ENCODE measurements at regions not wholly inside any gene's neighbourhood (a gene's known extent, or its start where the extent isn't known, plus 50 kb on each side); places are given as distances from the start of the nearest gene placed in this dataset.

- Histone ChIP-seq H3K9me3 (no peaks in the 10 kb centered on the region), H3K36me3 (ENCODE audit: control insufficient read depth, insufficient read depth, low read length) (no peaks in the 10 kb centered on the region), H3K27me3 (replicated peaks; ENCODE audit: control insufficient read depth, insufficient read depth, low read length) (no peaks in the 10 kb centered on the region), H3K4me3 (ENCODE audit: low read depth, low read length) (no peak overlapping the region), H3K4me1 (no peaks in the 10 kb centered on the region)
- ChIA-PET CTCF (interaction anchor here (1.1 kb wide), 1 partner anchor 107 kb away, joined by 3 read pairs; no protein-coding TSS in a partner anchor), POLR2A (no interaction called here)
- intact Hi-C loops (cut with micrococcal nuclease; ENCODE audit: unreplicated experiment): no loop called here
- Mint-ChIP-seq H3K4me1 (ENCODE audit: low read depth, unreplicated experiment) (no peaks in the 10 kb centered on the region), H3K4me3 (ENCODE audit: unreplicated experiment) (no peak overlapping the region), H3K36me3 (ENCODE audit: insufficient read depth, unreplicated experiment) (no peaks in the 10 kb centered on the region), H3K9me3 (ENCODE audit: unreplicated experiment) (no peaks in the 10 kb centered on the region), H3K27ac (ENCODE audit: unreplicated experiment) (no peak overlapping the region), H3K27me3 (ENCODE audit: insufficient read depth, unreplicated experiment) (peaks cover 15% of the 10 kb centered on the region)
- DNase-seq: no peak
- no TSS peak for BruUV-seq (replicated peaks)
- no peak for TF ChIP-seq CTCF (IDR thresholded peaks at IDR 0.05; ENCODE audit: insufficient read depth in 1 of 2, low read depth in 1 of 2, low read length in 1 of 2, severe bottlenecking in 1 of 2, unreplicated experiment in 1 of 2)
Measured at GRCh38 chr10:4763513-4763912, 62.5 kb upstream of the AKR1E2 start.

DNA sequence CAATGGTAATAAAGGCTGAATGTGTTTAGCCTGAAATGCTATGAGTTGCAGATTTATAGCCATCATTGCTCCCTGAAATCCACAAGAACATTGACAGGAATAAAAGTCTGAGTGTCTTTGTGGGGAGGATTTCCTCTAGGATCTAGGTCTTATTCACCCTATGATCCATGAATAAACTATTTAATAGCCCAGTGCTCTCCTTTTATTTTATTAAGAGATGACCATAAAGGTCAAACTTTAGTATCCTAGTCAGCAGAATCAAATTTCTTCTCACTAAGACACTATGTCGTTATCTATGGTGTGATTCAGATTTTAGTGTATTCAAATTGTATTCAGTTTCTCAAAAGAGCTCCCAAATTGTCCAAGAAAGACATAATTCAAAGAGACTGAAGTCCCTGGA, 67.8 kb upstream of the AKR1E2 start:
- Histone ChIP-seq H3K4me3 (ENCODE audit: low read depth, low read length) (no peak overlapping the region), H3K36me3 (ENCODE audit: control insufficient read depth, insufficient read depth, low read length) (no peaks in the 10 kb centered on the region), H3K4me1 (no peaks in the 10 kb centered on the region), H3K9me3 (no peaks in the 10 kb centered on the region), H3K27me3 (replicated peaks; ENCODE audit: control insufficient read depth, insufficient read depth, low read length) (no peaks in the 10 kb centered on the region)
- CTCF ChIA-PET: no interaction called here
- Mint-ChIP-seq H3K4me3 (ENCODE audit: unreplicated experiment) (no peak overlapping the region), H3K4me1 (ENCODE audit: low read depth, unreplicated experiment) (no peaks in the 10 kb centered on the region), H3K27me3 (ENCODE audit: insufficient read depth, unreplicated experiment) (peaks cover 20% of the 10 kb centered on the region), H3K9me3 (ENCODE audit: unreplicated experiment) (no peaks in the 10 kb centered on the region), H3K36me3 (ENCODE audit: insufficient read depth, unreplicated experiment) (no peaks in the 10 kb centered on the region), H3K27ac (ENCODE audit: unreplicated experiment) (no peak overlapping the region)
- POLR2A ChIA-PET: no interaction called here
- intact Hi-C loops (cut with micrococcal nuclease; ENCODE audit: unreplicated experiment): no loop called here
- no peak for TF ChIP-seq CTCF (IDR thresholded peaks at IDR 0.05; ENCODE audit: insufficient read depth in 1 of 2, low read depth in 1 of 2, low read length in 1 of 2, severe bottlenecking in 1 of 2, unreplicated experiment in 1 of 2)
- BruUV-seq (replicated peaks): no TSS peak
- DNase-seq: no peak

DNA sequence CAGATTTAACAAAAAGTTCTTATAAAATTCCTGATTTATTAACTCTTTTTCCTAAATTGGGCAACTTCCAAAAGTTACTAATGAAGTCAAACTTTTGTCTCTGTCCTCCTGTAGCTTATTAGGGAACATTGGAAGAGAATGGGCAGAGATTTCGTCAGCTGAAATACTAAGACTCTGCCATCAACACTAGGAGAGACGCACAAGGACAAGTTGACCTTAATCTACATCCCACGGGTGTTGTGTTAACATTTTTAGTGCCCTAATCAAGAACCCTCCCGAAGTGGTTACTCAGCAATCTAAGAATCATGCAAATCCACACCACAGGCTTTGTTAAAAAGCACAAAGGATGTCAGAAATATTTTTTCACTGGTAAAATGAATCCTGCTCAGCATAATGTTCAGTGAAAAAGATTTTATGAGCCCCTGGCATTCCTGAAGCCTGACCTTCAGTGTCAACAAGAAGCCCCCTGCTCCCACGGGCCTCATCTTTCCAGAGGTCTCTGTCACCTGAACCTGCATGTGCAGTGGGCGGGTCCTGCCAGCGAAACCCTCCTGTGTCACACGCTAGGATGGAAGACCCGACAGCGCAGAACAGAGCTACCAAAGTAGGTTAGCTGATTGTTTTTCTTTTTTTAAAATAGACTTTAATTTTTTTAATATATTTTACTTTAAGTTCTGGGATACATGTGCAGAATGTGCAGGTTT, 70.6 kb upstream of the AKR1E2 start:
- no peaks in the 10 kb centered on the region for H3K36me3 ChIP-seq (ENCODE audit: control insufficient read depth, insufficient read depth, low read length)
- DNase-seq: no peak
- TF ChIP-seq CTCF (IDR thresholded peaks at IDR 0.05; ENCODE audit: insufficient read depth in 1 of 2, low read depth in 1 of 2, low read length in 1 of 2, severe bottlenecking in 1 of 2, unreplicated experiment in 1 of 2): no peak
- Mint-ChIP-seq H3K4me3 (ENCODE audit: unreplicated experiment) (no peak overlapping the region), H3K9me3 (ENCODE audit: unreplicated experiment) (no peaks in the 10 kb centered on the region), H3K36me3 (ENCODE audit: insufficient read depth, unreplicated experiment) (no peaks in the 10 kb centered on the region), H3K27me3 (ENCODE audit: insufficient read depth, unreplicated experiment) (peaks cover 23% of the 10 kb centered on the region), H3K4me1 (ENCODE audit: low read depth, unreplicated experiment) (no peaks in the 10 kb centered on the region), H3K27ac (ENCODE audit: unreplicated experiment) (no peak overlapping the region)
- no TSS peak for BruUV-seq (replicated peaks)
- POLR2A ChIA-PET: no interaction called here
- H3K4me1 ChIP-seq: no peaks in the 10 kb centered on the region
- intact Hi-C loops (cut with micrococcal nuclease; ENCODE audit: unreplicated experiment): no loop called here
- H3K4me3 ChIP-seq (ENCODE audit: low read depth, low read length): no peak overlapping the region
- no peaks in the 10 kb centered on the region for H3K9me3 ChIP-seq
- CTCF ChIA-PET: no interaction called here
- no peaks in the 10 kb centered on the region for H3K27me3 ChIP-seq (replicated peaks; ENCODE audit: control insufficient read depth, insufficient read depth, low read length)
